HCT116 (cell line): ENCODE measurements at regions not wholly inside any gene's neighbourhood (a gene's known extent, or its start where the extent isn't known, plus 50 kb on each side); places are given as distances from the start of the nearest gene placed in this dataset.

Experiments
- ATAC-seq: fragments of 200-7000 bp; cut with Tn5 transposase; 2 replicates; pipeline ENCODE4 v1.9.1; 2020; ENCODE audit warnings: mild to moderate bottlenecking, moderate library complexity
- BruUV-seq: library from RNA; stranded (reverse); fragments of 400-500 nt; replicated peaks from 2 replicates; lab custom pipeline; 2021; lab: Mats Ljungman, UMichigan
- CTCF ChIA-PET: fragments of 300-600 bp; sonication (Branson Sonifier 250); formaldehyde crosslinking; loops from one replicate; lab custom pipeline; 2021; ENCODE audit warnings: antibody characterized with exemption; lab: Charles Lee
- POLR2A ChIA-PET: fragments of 300-600, 350-600 bp; sonication (Branson Sonifier 250); formaldehyde crosslinking; loops from one replicate; lab custom pipeline; 2021; ENCODE audit warnings: antibody characterized with exemption; lab: Charles Lee
- RAD21 ChIA-PET, 2 experiments: fragments of 300-600 bp; sonication (Branson Sonifier 250); formaldehyde crosslinking; loops; one replicate each; lab custom pipeline; 2023; ENCODE audit warnings: low total read pairs in 2 of 2; ENCODE audit not compliant: uncharacterized antibody in 2 of 2, unreplicated experiment in 2 of 2, low non-redundant PET in 1 of 2; lab: Charles Lee
- DNase-seq: peaks from one replicate; pipeline ENCODE4 v3.0.0-alpha.2; 2010; ENCODE audit warnings: low read depth, low spot score
- H2AFZ ChIP-seq: fragments of 200-600 bp; shearing (Covaris generic), sonication (generic); 2 replicates; pipeline ENCODE4 v1.6.1; 2017; ENCODE audit warnings: low read depth, mixed run types, mixed read lengths, antibody characterized with exemption, low read length; ENCODE audit not compliant: poor library complexity, severe bottlenecking
- H3K27ac ChIP-seq: 2 replicates; pipeline ENCODE4 v1.5.1; 2012; ENCODE audit warnings: low read depth, low read length
- H3K27me3 ChIP-seq: fragments of 200-600 bp; sonication (generic); 2 replicates; pipeline ENCODE4 v1.6.1; 2016; ENCODE audit warnings: mixed run types, low read length, mixed read lengths; ENCODE audit not compliant: insufficient read depth
- H3K36me3 ChIP-seq, 2 experiments: fragments of 200-500 bp in 1 of 2; fragments of 200-600 bp in 1 of 2; sonication (Bioruptor generic) in 1 of 2; sonication (generic) in 1 of 2; 2 replicates each; pipeline versions ENCODE4 v1.5.1 to v1.6.1; 2014 to 2016; ENCODE audit warnings: low read length in 2 of 2, inconsistent platforms in 1 of 2, mixed read lengths in 1 of 2, mixed run types in 1 of 2; ENCODE audit not compliant: insufficient read depth in 2 of 2, control insufficient read depth in 1 of 2
- H3K4me1 ChIP-seq, 2 experiments: fragments of 200-600 bp in 1 of 2; sonication (generic) in 1 of 2; 2 replicates each; pipeline versions ENCODE4 v1.5.1 to v1.6.1; 2012 to 2017; ENCODE audit warnings: low read length in 2 of 2, inconsistent platforms in 1 of 2, mild to moderate bottlenecking in 1 of 2, mixed read lengths in 1 of 2, mixed run types in 1 of 2, moderate library complexity in 1 of 2; ENCODE audit not compliant: insufficient read depth in 2 of 2, control insufficient read depth in 1 of 2
- H3K4me2 ChIP-seq: fragments of 200-600 bp; sonication (generic); 2 replicates; pipeline ENCODE4 v1.6.1; 2017; ENCODE audit warnings: mixed run types, low read length, mixed read lengths
- H3K4me3 ChIP-seq, 2 experiments: fragments of 200-600 bp in 1 of 2; sonication (generic) in 1 of 2; replicated peaks in 1 of 2; 2 replicates each; pipeline ENCODE4 v1.5.1; 2011 to 2016; ENCODE audit warnings: low read length in 2 of 2, control low read depth in 1 of 2, low read depth in 1 of 2, mild to moderate bottlenecking in 1 of 2, mixed read lengths in 1 of 2, mixed run types in 1 of 2
- H3K79me2 ChIP-seq: fragments of 200-600 bp; sonication (generic); 2 replicates; pipeline ENCODE4 v1.6.1; 2017; ENCODE audit warnings: mild to moderate bottlenecking, mixed run types, low read length, moderate library complexity, mixed read lengths; ENCODE audit not compliant: insufficient read depth
- H3K9ac ChIP-seq: fragments of 200-600 bp; sonication (generic); 2 replicates; pipeline ENCODE4 v1.6.1; 2016; ENCODE audit warnings: low read length, mixed read lengths
- H3K9me2 ChIP-seq: fragments of 200-600 bp; sonication (generic), shearing (Covaris generic); 2 replicates; pipeline ENCODE4 v1.6.1; 2017; ENCODE audit warnings: mixed run types, mild to moderate bottlenecking, moderate library complexity; ENCODE audit not compliant: insufficient read depth
- H3K9me3 ChIP-seq, 2 experiments: fragments of 200-500 bp in 1 of 2; fragments of 200-600 bp in 1 of 2; sonication (Bioruptor generic) in 1 of 2; sonication (generic) in 1 of 2; 2 replicates each; pipeline ENCODE4 v1.6.1; 2014 to 2017; ENCODE audit warnings: low read length in 2 of 2, mixed read lengths in 2 of 2, inconsistent platforms in 1 of 2, low read depth in 1 of 2, mild to moderate bottlenecking in 1 of 2, mixed run types in 1 of 2, moderate library complexity in 1 of 2; ENCODE audit not compliant: control insufficient read depth in 1 of 2, insufficient read depth in 1 of 2
- H4K20me1 ChIP-seq: fragments of 200-600 bp; sonication (generic), shearing (Covaris generic); 2 replicates; pipeline ENCODE4 v1.6.1; 2017; ENCODE audit warnings: mixed run types, mild to moderate bottlenecking, moderate library complexity; ENCODE audit not compliant: insufficient read depth
- CBX3 ChIP-seq: IDR thresholded peaks from 2 replicates; pipeline ENCODE4 v1.6.1; 2012; ENCODE audit warnings: low read depth
- CEBPB ChIP-seq: IDR thresholded peaks from 2 replicates; pipeline ENCODE4 v1.6.1; 2012; ENCODE audit warnings: low read depth
- CTCF ChIP-seq, 3 experiments: fragments of 200-600 bp in 1 of 3; sonication (generic) in 1 of 3; IDR thresholded peaks in 2 of 3; conservative IDR thresholded peaks in 1 of 3; 2 replicates each; pipeline ENCODE4 v1.5.1; 2012 to 2017; ENCODE audit warnings: low read depth in 2 of 3, low read length in 2 of 3, antibody characterized with exemption in 1 of 3, borderline replicate concordance in 1 of 3, control low read depth in 1 of 3, mild to moderate bottlenecking in 1 of 3, mixed read lengths in 1 of 3, mixed run types in 1 of 3, moderate library complexity in 1 of 3; ENCODE audit not compliant: insufficient read depth in 1 of 3
- EGR1 ChIP-seq: IDR thresholded peaks from 2 replicates; pipeline ENCODE4 v1.6.1; 2012; ENCODE audit warnings: low read depth
- ELF1 ChIP-seq: IDR thresholded peaks from 2 replicates; pipeline ENCODE4 v1.6.1; 2012; ENCODE audit warnings: low read depth, borderline replicate concordance
- EZH2 ChIP-seq: fragments of 200-600 bp; sonication (generic); IDR thresholded peaks from 2 replicates; pipeline ENCODE4 v1.6.1; 2017; ENCODE audit warnings: antibody characterized with exemption, mixed run types
- JUND ChIP-seq: IDR thresholded peaks from 2 replicates; pipeline ENCODE4 v1.6.1; 2012
- POLR2A ChIP-seq: IDR thresholded peaks from 2 replicates; pipeline ENCODE4 v1.7.0; 2011; ENCODE audit warnings: borderline replicate concordance; ENCODE audit not compliant: insufficient read depth, insufficient read length; ENCODE audit errors: extremely low read depth
- POLR2AphosphoS5 ChIP-seq: IDR thresholded peaks from 2 replicates; pipeline ENCODE4 v1.6.1; 2011; ENCODE audit warnings: mild to moderate bottlenecking, low read depth, low read length, moderate library complexity
- RAD21 ChIP-seq: IDR thresholded peaks from 2 replicates; pipeline ENCODE4 v1.6.1; 2012; ENCODE audit warnings: low read depth, mild to moderate bottlenecking
- REST ChIP-seq: IDR thresholded peaks from 2 replicates; pipeline ENCODE4 v1.6.1; 2012; ENCODE audit warnings: low read depth
- SIN3A ChIP-seq: IDR thresholded peaks from 2 replicates; pipeline ENCODE4 v1.6.1; 2012; ENCODE audit warnings: low read depth
- SP1 ChIP-seq: IDR thresholded peaks from 2 replicates; pipeline ENCODE4 v1.6.1; 2012; ENCODE audit warnings: low read depth
- SRF ChIP-seq: IDR thresholded peaks from 2 replicates; pipeline ENCODE4 v1.6.1; 2012; ENCODE audit warnings: low read depth
- TCF7L2 ChIP-seq: IDR thresholded peaks from 2 replicates; pipeline ENCODE4 v1.7.0; 2011; ENCODE audit warnings: borderline replicate concordance, inconsistent platforms; ENCODE audit not compliant: insufficient read depth, insufficient read length; ENCODE audit errors: extremely low read depth
- YY1 ChIP-seq: IDR thresholded peaks from 2 replicates; pipeline ENCODE4 v1.6.1; 2011; ENCODE audit warnings: low read length, low read depth, moderate library complexity, mild to moderate bottlenecking; ENCODE audit not compliant: insufficient replicate concordance; ENCODE audit errors: extremely low read depth
- ZFX ChIP-seq: fragments of 450-650 bp; IDR thresholded peaks from 2 replicates; pipeline ENCODE4 v1.6.1; 2017
- intact Hi-C: fragments of 100-400 bp; cut with micrococcal nuclease; formaldehyde crosslinking; loops from 2 replicates; pipeline ENCODE4 v1.10.0; 2022
- TF ChIP-seq, protein P1 (sequence below): IDR thresholded peaks from 2 replicates; pipeline ENCODE4 v1.6.1; 2011; ENCODE audit warnings: mild to moderate bottlenecking, low read length, moderate library complexity; ENCODE audit not compliant: insufficient replicate concordance; ENCODE audit errors: extremely low read depth
- TF ChIP-seq, protein P2 (sequence below): IDR thresholded peaks from 2 replicates; pipeline ENCODE4 v1.6.1; 2012
- TF ChIP-seq, protein P3 (sequence below): IDR thresholded peaks from 2 replicates; pipeline ENCODE4 v1.6.1; 2012

DNA sequence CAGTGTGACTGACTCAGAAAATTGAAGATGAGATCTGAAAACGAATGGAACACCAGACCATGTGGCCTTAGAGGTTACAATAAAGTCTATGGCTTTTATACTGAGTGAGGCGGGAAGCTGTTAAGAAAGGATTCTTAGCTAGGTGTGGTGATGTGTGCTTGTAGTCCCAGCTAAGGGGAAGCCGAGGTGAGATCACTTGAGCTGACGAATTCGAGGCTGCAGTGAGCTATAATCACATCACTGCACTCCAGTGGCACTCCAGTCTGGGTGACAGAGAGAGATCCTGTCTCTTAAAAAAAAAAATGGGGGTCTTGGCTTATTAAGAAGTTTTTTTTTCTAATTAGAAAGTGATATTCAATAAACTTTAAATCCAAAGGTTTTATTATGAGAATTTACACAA, 678.6 kb downstream of the TMTC2 start:
- H3K27me3 ChIP-seq = no peaks in the 10 kb centered on the region
- H3K4me1 ChIP-seq = no peaks in the 10 kb centered on the region
- TF ChIP-seq JUND (no peak), SP1 (no peak), CEBPB (no peak), ZFX (no peak), SIN3A (no peak), RAD21 (no peak), CBX3 (no peak), ELF1 (no peak), CTCF (IDR thresholded peaks at IDR 0.05 in 2 of 3, conservative IDR thresholded peaks at IDR 0.05 in 1 of 3; ENCODE audit: borderline replicate concordance in 1 of 3, insufficient read depth in 1 of 3, low read depth in 2 of 3, low read length in 2 of 3) (no peak), TCF7L2 (no peak), POLR2AphosphoS5 (no peak), YY1 (no peak), EZH2 (no peak), REST (no peak), EGR1 (no peak), SRF (no peak), POLR2A (no peak)
- TF ChIP-seq, protein P1, sequence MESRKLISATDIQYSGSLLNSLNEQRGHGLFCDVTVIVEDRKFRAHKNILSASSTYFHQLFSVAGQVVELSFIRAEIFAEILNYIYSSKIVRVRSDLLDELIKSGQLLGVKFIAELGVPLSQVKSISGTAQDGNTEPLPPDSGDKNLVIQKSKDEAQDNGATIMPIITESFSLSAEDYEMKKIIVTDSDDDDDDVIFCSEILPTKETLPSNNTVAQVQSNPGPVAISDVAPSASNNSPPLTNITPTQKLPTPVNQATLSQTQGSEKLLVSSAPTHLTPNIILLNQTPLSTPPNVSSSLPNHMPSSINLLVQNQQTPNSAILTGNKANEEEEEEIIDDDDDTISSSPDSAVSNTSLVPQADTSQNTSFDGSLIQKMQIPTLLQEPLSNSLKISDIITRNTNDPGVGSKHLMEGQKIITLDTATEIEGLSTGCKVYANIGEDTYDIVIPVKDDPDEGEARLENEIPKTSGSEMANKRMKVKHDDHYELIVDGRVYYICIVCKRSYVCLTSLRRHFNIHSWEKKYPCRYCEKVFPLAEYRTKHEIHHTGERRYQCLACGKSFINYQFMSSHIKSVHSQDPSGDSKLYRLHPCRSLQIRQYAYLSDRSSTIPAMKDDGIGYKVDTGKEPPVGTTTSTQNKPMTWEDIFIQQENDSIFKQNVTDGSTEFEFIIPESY = no peak
- TF ChIP-seq, protein P2, sequence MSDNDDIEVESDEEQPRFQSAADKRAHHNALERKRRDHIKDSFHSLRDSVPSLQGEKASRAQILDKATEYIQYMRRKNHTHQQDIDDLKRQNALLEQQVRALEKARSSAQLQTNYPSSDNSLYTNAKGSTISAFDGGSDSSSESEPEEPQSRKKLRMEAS = no peak
- TF ChIP-seq, protein P3, sequence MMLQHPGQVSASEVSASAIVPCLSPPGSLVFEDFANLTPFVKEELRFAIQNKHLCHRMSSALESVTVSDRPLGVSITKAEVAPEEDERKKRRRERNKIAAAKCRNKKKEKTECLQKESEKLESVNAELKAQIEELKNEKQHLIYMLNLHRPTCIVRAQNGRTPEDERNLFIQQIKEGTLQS = no peak
- CTCF ChIA-PET = no interaction called here
- no peaks in the 10 kb centered on the region for H3K36me3 ChIP-seq
- H3K79me2 ChIP-seq = no peaks in the 10 kb centered on the region
- H3K27ac ChIP-seq = no peak overlapping the region
- intact Hi-C loops = no loop called here
- H4K20me1 ChIP-seq = no peaks in the 10 kb centered on the region
- POLR2A ChIA-PET = no interaction called here
- H2AFZ ChIP-seq = no peak overlapping the region
- H3K9ac ChIP-seq = no peak overlapping the region
- H3K4me3 ChIP-seq = no peak overlapping the region
- ATAC-seq (no peak), DNase-seq (no peak)
- H3K4me2 ChIP-seq = no peak overlapping the region
- no peaks in the 10 kb centered on the region for H3K9me2 ChIP-seq
- RAD21 ChIA-PET = no interaction called here
- no TSS peak for BruUV-seq
- H3K9me3 ChIP-seq = no peaks in the 10 kb centered on the region
